GM12878 (cell line): ENCODE measurements at regions not wholly inside any gene's neighbourhood (a gene's known extent, or its start where the extent isn't known, plus 50 kb on each side); places are given as distances from the start of the nearest gene placed in this dataset.

Experiments used
- ATAC-seq: fragments of 200-7000 bp; cut with Tn5 transposase; 3 replicates; pipeline ENCODE4 v1.9.1; 2020; ENCODE audit warnings: mild to moderate bottlenecking, moderate library complexity
- BruUV-seq: library from RNA; stranded (reverse); fragments of 400-500 nt; replicated peaks from 2 replicates; lab custom pipeline; 2021; lab: Mats Ljungman, UMichigan
- CTCF ChIA-PET: fragments of 300-600 bp; sonication (Branson Sonifier 250); formaldehyde crosslinking; extraction: SDS; loops from one replicate; lab custom pipeline; 2021; ENCODE audit warnings: inconsistent platforms; lab: Yijun Ruan, JAX
- POLR2A ChIA-PET: fragments of 350-600 bp; formaldehyde crosslinking; extraction: SDS; loops from one replicate; lab custom pipeline; 2021; ENCODE audit warnings: inconsistent platforms; lab: Charles Lee
- RAD21 ChIA-PET: fragments of 300-600 bp; sonication (Branson Sonifier 250); formaldehyde crosslinking; loops from one replicate; lab custom pipeline; 2023; ENCODE audit warnings: antibody characterized with exemption; ENCODE audit not compliant: unreplicated experiment; lab: Charles Lee
- SMC1A ChIA-PET: fragments of 300-600 bp; sonication (Branson Sonifier 250); formaldehyde crosslinking; loops from one replicate; lab custom pipeline; 2023; ENCODE audit not compliant: unreplicated experiment, uncharacterized antibody; lab: Charles Lee
- DNase-seq: peaks from one replicate; pipeline ENCODE4 v3.0.0-alpha.2; 2011; ENCODE audit warnings: low read depth, low spot score
- FAIRE-seq: peaks from 3 replicates; lab custom pipeline; 2011; peaks lifted over from hg19 to GRCh38; lab: Jason Lieb, UNC
- H2AFZ ChIP-seq: 2 replicates; pipeline ENCODE4 v1.6.0; 2011; ENCODE audit warnings: low read depth, low read length, control low read depth; ENCODE audit not compliant: control insufficient read depth
- H3K27ac ChIP-seq: 2 replicates; pipeline ENCODE4 v1.5.1; 2011; ENCODE audit warnings: control low read depth; ENCODE audit not compliant: control insufficient read depth, insufficient read depth
- H3K27me3 ChIP-seq, 2 experiments: replicated peaks in 1 of 2; 2 replicates each; pipeline versions ENCODE4 v1.6.0 to v1.6.1; 2011; ENCODE audit warnings: low read length in 1 of 2; ENCODE audit not compliant: control insufficient read depth in 2 of 2, insufficient read depth in 2 of 2
- H3K36me3 ChIP-seq, 2 experiments: 2 replicates each; pipeline ENCODE4 v1.5.1; 2011; ENCODE audit warnings: low read length in 1 of 2; ENCODE audit not compliant: control insufficient read depth in 2 of 2, insufficient read depth in 2 of 2
- H3K4me1 ChIP-seq: 2 replicates; pipeline ENCODE4 v1.6.1; 2011; ENCODE audit warnings: mild to moderate bottlenecking, low read length, moderate library complexity, mixed read lengths; ENCODE audit not compliant: control insufficient read depth, insufficient read depth
- H3K4me2 ChIP-seq: 2 replicates; pipeline ENCODE4 v1.6.0; 2011; ENCODE audit warnings: control low read depth; ENCODE audit not compliant: control insufficient read depth, insufficient read depth
- H3K4me3 ChIP-seq: fragments of 200-600 bp; sonication (generic); 2 replicates; pipeline ENCODE4 v1.5.1; 2016
- H3K79me2 ChIP-seq: 2 replicates; pipeline ENCODE4 v1.6.0; 2011; ENCODE audit warnings: low read length; ENCODE audit not compliant: control insufficient read depth, insufficient read depth
- H3K9ac ChIP-seq: 2 replicates; pipeline ENCODE4 v1.8.0; 2011; ENCODE audit warnings: low read length, control low read depth, mixed read lengths; ENCODE audit not compliant: control insufficient read depth, insufficient read depth
- H3K9me3 ChIP-seq: replicated peaks from 3 replicates; pipeline ENCODE4 v1.5.1; 2011; ENCODE audit warnings: mild to moderate bottlenecking, low read length; ENCODE audit not compliant: control insufficient read depth, insufficient read depth
- H4K20me1 ChIP-seq: 2 replicates; pipeline ENCODE4 v1.6.0; 2011; ENCODE audit not compliant: control insufficient read depth, insufficient read depth
- CBFB ChIP-seq: IDR thresholded peaks from 2 replicates; pipeline ENCODE4 v1.6.1; 2016; ENCODE audit warnings: antibody characterized with exemption, low read depth
- CBX3 ChIP-seq: fragments of 200-600 bp; sonication (generic); IDR thresholded peaks from 2 replicates; pipeline ENCODE4 v1.6.1; 2016; ENCODE audit warnings: low read depth, borderline replicate concordance
- CUX1 ChIP-seq: IDR thresholded peaks from 2 replicates; pipeline ENCODE4 v1.6.1; 2012; ENCODE audit warnings: improper control_type of control experiment, low read depth, low read length; ENCODE audit not compliant: insufficient replicate concordance
- GATAD2B ChIP-seq: fragments of 450-650 bp; conservative IDR thresholded peaks from 2 replicates; pipeline ENCODE4 v1.6.1; 2017; ENCODE audit warnings: low read depth, mild to moderate bottlenecking, moderate library complexity
- MAX ChIP-seq: IDR thresholded peaks from 2 replicates; pipeline ENCODE4 v1.6.1; 2012; ENCODE audit warnings: low read depth, low read length, improper control_type of control experiment
- NRF1 ChIP-seq: conservative IDR thresholded peaks from 2 replicates; pipeline ENCODE4 v1.6.1; 2011; ENCODE audit warnings: mild to moderate bottlenecking, low read depth, low read length, improper control_type of control experiment
- PAX8 ChIP-seq: fragments of 450-650 bp; IDR thresholded peaks from 2 replicates; pipeline ENCODE4 v1.6.1; 2017; ENCODE audit warnings: mild to moderate bottlenecking, moderate library complexity
- RAD51 ChIP-seq: fragments of 450-650 bp; IDR thresholded peaks from 2 replicates; pipeline ENCODE4 v1.6.1; 2016; ENCODE audit warnings: moderate library complexity, mild to moderate bottlenecking, inconsistent platforms
- REST ChIP-seq: IDR thresholded peaks from 2 replicates; pipeline ENCODE4 v1.6.1; 2012; ENCODE audit warnings: mild to moderate bottlenecking, low read depth, low read length
- SMARCA5 ChIP-seq: fragments of 450-650 bp; IDR thresholded peaks from 2 replicates; pipeline ENCODE4 v1.6.1; 2017; ENCODE audit warnings: mild to moderate bottlenecking
- SRF ChIP-seq, 2 experiments: IDR thresholded peaks; 2 replicates each; pipeline ENCODE4 v1.6.1; 2011; ENCODE audit warnings: low read depth in 2 of 2, low read length in 2 of 2, mild to moderate bottlenecking in 1 of 2, moderate library complexity in 1 of 2
- SUPT20H ChIP-seq: IDR thresholded peaks from 2 replicates; pipeline ENCODE4 v1.6.1; 2011; ENCODE audit warnings: low read depth, mild to moderate bottlenecking, low read length, moderate library complexity, borderline replicate concordance; ENCODE audit not compliant: control insufficient read depth
- WGBS: methylation state at CpG from one replicate; pipeline ENCODE4 v1.1.6; 2016; ENCODE audit warnings: low lambda C conversion rate; ENCODE audit not compliant: insufficient replicate concordance, insufficient coverage; ENCODE audit errors: missing lambda C conversion rate; 5-methylcytosine and 5-hydroxymethylcytosine counted together
- in situ Hi-C: fragments of 300-500 bp; cut with MboI; formaldehyde crosslinking; loops from 9 replicates; pipeline ENCODE4 v1.14.3; 2018; ENCODE audit warnings: mixed read lengths
- intact Hi-C: fragments of 100-400 bp; cut with micrococcal nuclease; formaldehyde crosslinking; loops from one replicate; pipeline ENCODE4 v1.14.2; 2022; ENCODE audit not compliant: unreplicated experiment
- TF ChIP-seq, protein P1 (sequence below): fragments of 450-650 bp; IDR thresholded peaks from 2 replicates; pipeline ENCODE4 v1.6.1; 2016; ENCODE audit warnings: mild to moderate bottlenecking

GRCh38 chr6:34616227-34616585 lies 60.1 kb upstream of the SPDEF start (continued):
- TF ChIP-seq REST, result no peak
- TF ChIP-seq SMARCA5, result no peak
- no peak for TF ChIP-seq GATAD2B
- TF ChIP-seq CBFB, result no peak
- no peak for TF ChIP-seq PAX8
- no peak for TF ChIP-seq SUPT20H
- no peak for TF ChIP-seq RAD51
- no peak for TF ChIP-seq SRF (IDR thresholded peaks at IDR 0.05; ENCODE audit: low read depth in 2 of 2, low read length in 2 of 2)
- TF ChIP-seq CBX3, result no peak

DNA sequence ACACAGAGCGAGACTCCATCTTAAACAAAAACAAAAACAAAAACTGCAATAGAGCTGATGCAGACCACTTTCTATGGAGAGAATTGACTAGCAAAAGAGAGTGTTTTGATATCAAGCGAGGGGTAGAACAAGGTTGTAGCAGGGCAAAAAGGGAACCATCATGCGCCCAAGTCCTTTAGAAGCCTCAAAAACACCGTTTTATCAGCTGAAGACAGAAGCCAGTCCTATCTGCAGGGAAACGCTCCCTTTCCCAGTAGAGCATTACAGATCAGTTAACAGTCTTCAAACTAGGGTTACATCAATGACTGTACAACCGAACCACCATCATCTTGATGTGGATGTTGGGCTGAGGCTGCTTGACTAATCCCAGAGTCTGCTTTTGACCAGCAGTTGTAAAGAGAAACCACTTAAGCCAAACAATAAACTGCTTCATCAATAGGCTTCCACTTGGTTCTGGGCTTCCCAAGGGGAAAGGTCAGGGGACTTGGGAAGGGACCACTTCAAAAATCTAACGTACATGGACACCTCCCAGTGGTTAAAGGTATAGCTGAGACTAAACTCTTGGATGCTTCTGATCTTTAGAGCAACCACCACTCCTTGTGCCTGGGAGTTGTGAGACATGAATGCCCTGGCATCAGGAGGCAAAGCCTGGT lies 59.6 kb upstream of the SPDEF start:
- WGBS, result 74% methylated on average over 7 of the region's 7 CpGs
- intact Hi-C loops, result no loop called here
- H2AFZ ChIP-seq, result no peak overlapping the region
- H3K9me3 ChIP-seq, result no peaks in the 10 kb centered on the region
- H3K4me1 ChIP-seq, result no peaks in the 10 kb centered on the region
- peaks cover 16% of the 10 kb centered on the region for H3K79me2 ChIP-seq
- peaks cover 15 to 16% of the 10 kb centered on the region in 2 experiments for H3K36me3 ChIP-seq
- FAIRE-seq (no peak), DNase-seq (no peak), ATAC-seq (no peak)
- in situ Hi-C loops, result loop anchor here (25.0 kb wide), 1 partner anchor 378 kb away; the partner anchor contains the start of genes HMGA1 and SMIM29
- H3K27ac ChIP-seq, result no peak overlapping the region
- no peak overlapping the region for H3K9ac ChIP-seq
- H3K4me2 ChIP-seq, result no peak overlapping the region
- no peaks in the 10 kb centered on the region for H4K20me1 ChIP-seq
- ChIA-PET RAD21 (no interaction called here), SMC1A (interaction anchor here (1.4 kb wide), 1 partner anchor 41 kb away, joined by 3 read pairs; no protein-coding TSS in a partner anchor), POLR2A (interaction anchor here (0.9 kb wide), 1 partner anchor 180 kb away, joined by 3 read pairs; no protein-coding TSS in a partner anchor), CTCF (no interaction called here)
- H3K27me3 ChIP-seq, result no peaks in the 10 kb centered on the region
- no TSS peak for BruUV-seq
- H3K4me3 ChIP-seq, result no peak overlapping the region
- no peak for TF ChIP-seq MAX
- TF ChIP-seq PAX8, result no peak
- TF ChIP-seq CUX1, result no peak
- TF ChIP-seq NRF1, result no peak
- TF ChIP-seq, protein P1, sequence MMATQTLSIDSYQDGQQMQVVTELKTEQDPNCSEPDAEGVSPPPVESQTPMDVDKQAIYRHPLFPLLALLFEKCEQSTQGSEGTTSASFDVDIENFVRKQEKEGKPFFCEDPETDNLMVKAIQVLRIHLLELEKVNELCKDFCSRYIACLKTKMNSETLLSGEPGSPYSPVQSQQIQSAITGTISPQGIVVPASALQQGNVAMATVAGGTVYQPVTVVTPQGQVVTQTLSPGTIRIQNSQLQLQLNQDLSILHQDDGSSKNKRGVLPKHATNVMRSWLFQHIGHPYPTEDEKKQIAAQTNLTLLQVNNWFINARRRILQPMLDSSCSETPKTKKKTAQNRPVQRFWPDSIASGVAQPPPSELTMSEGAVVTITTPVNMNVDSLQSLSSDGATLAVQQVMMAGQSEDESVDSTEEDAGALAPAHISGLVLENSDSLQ, result no peak
